ENCODE measurements at regions not wholly inside any gene's neighbourhood (a gene's known extent, or its start where the extent isn't known, plus 50 kb on each side); places are given as distances from the start of the nearest gene placed in this dataset.

- CTCF ChIA-PET: interaction anchor here (1.3 kb wide), 1 partner anchor 11 kb away, joined by 3 read pairs; no protein-coding TSS in a partner anchor
- Mint-ChIP-seq H3K9me3 (ENCODE audit: low read depth) (no peaks in the 10 kb centered on the region), H3K36me3 (ENCODE audit: low read depth) (no peaks in the 10 kb centered on the region), H3K27ac (no peak overlapping the region), H3K4me1 (no peaks in the 10 kb centered on the region), H3K4me3 (no peak overlapping the region), H3K27me3 (peaks cover 2% of the 10 kb centered on the region)
- POLR2A ChIA-PET: no interaction called here
- intact Hi-C loops (cut with DNase I, micrococcal nuclease): no loop called here
- DNase-seq (no peak), ATAC-seq (no peak)
These were observed 138.2 kb downstream of the VAPA start for GRCh38 chr18:10051877-10052631.

GRCh38 chr18:10052871-10053270, 139.1 kb downstream of the VAPA start:
- Mint-ChIP-seq H3K4me1 (peaks cover 2% of the 10 kb centered on the region), H3K4me3 (no peak overlapping the region), H3K9me3 (ENCODE audit: low read depth) (no peaks in the 10 kb centered on the region), H3K27ac (no peak overlapping the region), H3K36me3 (ENCODE audit: low read depth) (no peaks in the 10 kb centered on the region), H3K27me3 (peaks cover 2% of the 10 kb centered on the region)
- intact Hi-C loops (cut with DNase I, micrococcal nuclease): no loop called here
- DNase-seq (no peak), ATAC-seq (no peak)
- ChIA-PET POLR2A (no interaction called here), CTCF (interaction anchor here (1.3 kb wide), 1 partner anchor 12 kb away, joined by 3 read pairs; no protein-coding TSS in a partner anchor)

GRCh38 chr18:10053861-10054260, 140.0 kb downstream of the VAPA start:
- Mint-ChIP-seq H3K4me3 (no peak overlapping the region), H3K36me3 (ENCODE audit: low read depth) (no peaks in the 10 kb centered on the region), H3K4me1 (peaks cover 8% of the 10 kb centered on the region), H3K9me3 (ENCODE audit: low read depth) (no peaks in the 10 kb centered on the region), H3K27ac (no peak overlapping the region), H3K27me3 (no peaks in the 10 kb centered on the region)
- CTCF ChIA-PET: no interaction called here
- DNase-seq (no peak), ATAC-seq (no peak)
- POLR2A ChIA-PET: no interaction called here
- intact Hi-C loops (cut with DNase I, micrococcal nuclease): no loop called here

- Mint-ChIP-seq H3K9me3 (ENCODE audit: low read depth) (no peaks in the 10 kb centered on the region), H3K27ac (no peak overlapping the region)
- intact Hi-C loops (cut with DNase I, micrococcal nuclease): no loop called here
These were observed 140.6 kb downstream of the VAPA start for GRCh38 chr18:10054366-10054765.

DNA sequence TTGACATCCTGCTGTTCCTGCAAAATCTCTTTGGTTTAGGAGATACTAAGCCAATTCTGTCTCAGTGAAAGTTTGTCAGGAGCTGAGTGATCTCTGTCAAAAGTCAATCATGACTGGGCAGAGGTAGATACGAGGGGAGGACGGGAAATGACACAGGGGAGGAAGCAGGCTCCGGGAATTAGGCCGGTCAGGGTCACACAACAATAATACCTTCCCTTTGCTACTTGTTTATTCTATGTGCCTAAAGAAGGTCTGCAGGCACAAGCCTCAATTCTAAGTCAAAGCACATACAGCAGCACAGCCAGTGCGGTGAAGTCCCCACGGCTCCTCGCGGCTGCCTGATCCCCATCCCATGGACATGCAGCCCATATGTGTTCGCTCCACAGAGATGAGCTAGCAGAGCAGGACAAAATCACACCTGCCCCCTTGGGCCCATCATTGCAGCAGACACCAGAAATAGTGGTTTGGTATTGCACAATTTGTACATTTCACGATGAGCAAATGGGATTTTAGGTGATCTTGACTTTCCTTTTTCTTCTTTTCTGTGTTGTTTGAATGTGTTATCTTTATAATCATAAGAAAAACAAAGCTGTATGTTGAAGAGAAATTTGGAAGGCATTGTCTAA, 141.4 kb downstream of the VAPA start:
- H3K36me3 Mint-ChIP-seq (ENCODE audit: low read depth): no peaks in the 10 kb centered on the region
- CTCF ChIA-PET: no interaction called here
- ATAC-seq (no peak), DNase-seq (no peak)
- no peak overlapping the region for H3K27ac Mint-ChIP-seq
- no peaks in the 10 kb centered on the region for H3K9me3 Mint-ChIP-seq (ENCODE audit: low read depth)
- POLR2A ChIA-PET: no interaction called here
- intact Hi-C loops (cut with DNase I, micrococcal nuclease): no loop called here
- H3K4me1 Mint-ChIP-seq: peaks cover 8% of the 10 kb centered on the region
- no peaks in the 10 kb centered on the region for H3K27me3 Mint-ChIP-seq
- no peak overlapping the region for H3K4me3 Mint-ChIP-seq

More at GRCh38 chr18:10054366-10054765, 140.6 kb downstream of the VAPA start:
- peaks cover 8% of the 10 kb centered on the region for H3K4me1 Mint-ChIP-seq
- H3K36me3 Mint-ChIP-seq (ENCODE audit: low read depth): no peaks in the 10 kb centered on the region
- no peak overlapping the region for H3K4me3 Mint-ChIP-seq
- ATAC-seq: no peak
- no peak for DNase-seq
- H3K27me3 Mint-ChIP-seq: no peaks in the 10 kb centered on the region
- ChIA-PET CTCF (no interaction called here), POLR2A (no interaction called here)

GRCh38 chr18:10056506-10056905, 142.7 kb downstream of the VAPA start:
- H3K27ac Mint-ChIP-seq: no peak overlapping the region
- no peak overlapping the region for H3K4me3 Mint-ChIP-seq
- no peaks in the 10 kb centered on the region for H3K27me3 Mint-ChIP-seq
- intact Hi-C loops (cut with DNase I, micrococcal nuclease): no loop called here
- peaks cover 8% of the 10 kb centered on the region for H3K4me1 Mint-ChIP-seq
- DNase-seq (no peak), ATAC-seq (no peak)
- ChIA-PET CTCF (no interaction called here), POLR2A (no interaction called here)
- no peaks in the 10 kb centered on the region for H3K36me3 Mint-ChIP-seq (ENCODE audit: low read depth)
- H3K9me3 Mint-ChIP-seq (ENCODE audit: low read depth): no peaks in the 10 kb centered on the region

- CTCF ChIA-PET: no interaction called here
- H3K36me3 Mint-ChIP-seq (ENCODE audit: low read depth): no peaks in the 10 kb centered on the region
- no peak overlapping the region for H3K27ac Mint-ChIP-seq
- POLR2A ChIA-PET: no interaction called here
- ATAC-seq: no peak
- H3K4me1 Mint-ChIP-seq: peaks cover 8% of the 10 kb centered on the region
- intact Hi-C loops (cut with DNase I, micrococcal nuclease): no loop called here
- H3K27me3 Mint-ChIP-seq: no peaks in the 10 kb centered on the region
- DNase-seq: no peak
- no peaks in the 10 kb centered on the region for H3K9me3 Mint-ChIP-seq (ENCODE audit: low read depth)
- no peak overlapping the region for H3K4me3 Mint-ChIP-seq
These were observed 143.6 kb downstream of the VAPA start for GRCh38 chr18:10057401-10057893.

- CTCF ChIA-PET: no interaction called here
- no peak for ATAC-seq
- no peak overlapping the region for H3K27ac Mint-ChIP-seq
These were observed 144.3 kb downstream of the VAPA start for GRCh38 chr18:10057894-10058791.

DNA sequence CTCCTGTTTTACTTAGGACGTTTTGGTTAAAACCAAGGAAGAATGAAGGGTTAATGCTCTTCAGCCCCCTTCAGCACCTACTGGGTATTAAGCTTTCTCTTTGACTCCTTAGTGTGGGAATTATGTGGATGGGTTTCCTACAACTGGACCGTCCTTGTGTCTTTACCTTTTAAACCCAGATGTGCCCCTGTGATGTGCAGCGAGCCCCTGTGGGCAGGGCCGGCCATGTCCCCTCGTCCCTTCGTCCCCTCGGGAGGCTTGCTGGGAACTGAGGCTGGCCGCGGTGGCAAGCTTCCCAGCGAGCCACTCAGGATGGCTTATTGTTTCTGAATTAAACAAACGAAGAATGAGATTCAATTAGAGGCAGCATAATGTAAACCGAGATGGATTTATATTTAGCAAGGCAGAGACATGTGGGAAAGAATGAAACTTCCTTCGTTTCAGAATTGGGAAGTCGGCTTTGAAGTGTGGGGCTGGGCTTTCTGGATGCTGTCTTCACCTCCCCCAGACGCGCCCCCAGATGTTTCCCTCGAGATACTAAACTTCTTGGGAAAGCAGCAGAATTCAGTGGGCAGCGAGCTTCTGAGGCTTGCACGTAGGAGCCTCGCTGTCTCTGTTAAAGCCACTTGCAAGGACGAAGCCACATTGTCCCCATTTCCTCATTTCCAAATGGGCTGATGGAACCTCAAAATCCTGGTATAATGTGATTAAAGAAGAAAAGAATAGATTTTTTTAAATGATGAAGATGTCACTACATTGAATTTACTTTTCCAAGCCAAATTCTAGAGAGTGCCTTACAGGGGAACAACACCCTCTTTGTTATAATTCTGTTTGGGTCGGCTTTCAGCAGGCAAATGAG, 146.0 kb downstream of the VAPA start:
- H3K36me3 Mint-ChIP-seq (ENCODE audit: low read depth): no peaks in the 10 kb centered on the region
- H3K4me3 Mint-ChIP-seq: no peak overlapping the region
- H3K27me3 Mint-ChIP-seq: no peaks in the 10 kb centered on the region
- ChIA-PET POLR2A (no interaction called here), CTCF (no interaction called here)
- intact Hi-C loops (cut with DNase I, micrococcal nuclease): no loop called here
- ATAC-seq (no peak), DNase-seq (no peak)
- no peaks in the 10 kb centered on the region for H3K9me3 Mint-ChIP-seq (ENCODE audit: low read depth)
- peaks cover 8% of the 10 kb centered on the region for H3K4me1 Mint-ChIP-seq
- no peak overlapping the region for H3K27ac Mint-ChIP-seq

More at GRCh38 chr18:10057894-10058791, 144.3 kb downstream of the VAPA start:
- POLR2A ChIA-PET: no interaction called here
- Mint-ChIP-seq H3K36me3 (ENCODE audit: low read depth) (no peaks in the 10 kb centered on the region), H3K27me3 (no peaks in the 10 kb centered on the region), H3K4me1 (peaks cover 8% of the 10 kb centered on the region), H3K9me3 (ENCODE audit: low read depth) (no peaks in the 10 kb centered on the region), H3K4me3 (no peak overlapping the region)
- DNase-seq: no peak
- intact Hi-C loops (cut with DNase I, micrococcal nuclease): no loop called here

GRCh38 chr18:10060469-10060782, 146.6 kb downstream of the VAPA start:
- Mint-ChIP-seq H3K27ac (no peak overlapping the region), H3K36me3 (ENCODE audit: low read depth) (no peaks in the 10 kb centered on the region), H3K27me3 (no peaks in the 10 kb centered on the region), H3K9me3 (ENCODE audit: low read depth) (no peaks in the 10 kb centered on the region), H3K4me3 (no peak overlapping the region), H3K4me1 (peaks cover 8% of the 10 kb centered on the region)
- ChIA-PET CTCF (no interaction called here), POLR2A (no interaction called here)
- ATAC-seq (no peak), DNase-seq (no peak)
- intact Hi-C loops (cut with DNase I, micrococcal nuclease): no loop called here

DNA sequence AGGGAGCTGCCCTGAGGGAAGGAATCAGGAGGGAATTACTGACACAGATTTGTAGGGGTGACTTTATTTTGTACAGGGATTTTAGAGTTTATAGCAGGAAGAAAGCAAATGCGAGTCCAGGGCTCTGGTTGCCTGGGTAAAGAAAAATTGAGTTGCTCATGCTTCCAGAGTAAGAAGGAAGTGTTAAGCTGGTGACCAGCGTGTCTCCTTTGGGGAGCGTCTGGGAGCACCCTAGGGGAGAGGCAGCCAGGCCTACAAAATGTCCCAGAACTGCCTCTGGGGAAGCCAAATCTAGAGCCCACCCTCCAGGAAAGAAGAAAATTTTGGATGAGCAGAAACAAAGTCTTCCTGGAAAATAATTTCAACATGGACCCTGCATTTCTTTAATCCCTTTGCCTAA, 147.0 kb downstream of the VAPA start:
- CTCF ChIA-PET: no interaction called here
- Mint-ChIP-seq H3K27me3 (no peaks in the 10 kb centered on the region), H3K4me3 (no peak overlapping the region), H3K9me3 (ENCODE audit: low read depth) (no peaks in the 10 kb centered on the region), H3K36me3 (ENCODE audit: low read depth) (no peaks in the 10 kb centered on the region), H3K4me1 (peaks cover 8% of the 10 kb centered on the region), H3K27ac (no peak overlapping the region)
- intact Hi-C loops (cut with DNase I, micrococcal nuclease): no loop called here
- no peak for ATAC-seq
- DNase-seq: no peak
- POLR2A ChIA-PET: no interaction called here

Measured in activated CD4-positive, alpha-beta T cell treated with anti-CD3 and anti-CD28 coated beads for 36 hours (primary cell).